Stimulated activated CD4-positive, alpha-beta T cell treated with anti-CD3 and anti-CD28 coated beads, Interleukin-15, amount 100 ng/mL, for 24 hours (primary cell): ENCODE measurements at regions not wholly inside any gene's neighbourhood (a gene's known extent, or its start where the extent isn't known, plus 50 kb on each side); places are given as distances from the start of the nearest gene placed in this dataset.

ENCODE experiments used
- DNase-seq: peaks from one replicate; pipeline ENCODE4 v3.0.0-alpha.2; 2020

DNA sequence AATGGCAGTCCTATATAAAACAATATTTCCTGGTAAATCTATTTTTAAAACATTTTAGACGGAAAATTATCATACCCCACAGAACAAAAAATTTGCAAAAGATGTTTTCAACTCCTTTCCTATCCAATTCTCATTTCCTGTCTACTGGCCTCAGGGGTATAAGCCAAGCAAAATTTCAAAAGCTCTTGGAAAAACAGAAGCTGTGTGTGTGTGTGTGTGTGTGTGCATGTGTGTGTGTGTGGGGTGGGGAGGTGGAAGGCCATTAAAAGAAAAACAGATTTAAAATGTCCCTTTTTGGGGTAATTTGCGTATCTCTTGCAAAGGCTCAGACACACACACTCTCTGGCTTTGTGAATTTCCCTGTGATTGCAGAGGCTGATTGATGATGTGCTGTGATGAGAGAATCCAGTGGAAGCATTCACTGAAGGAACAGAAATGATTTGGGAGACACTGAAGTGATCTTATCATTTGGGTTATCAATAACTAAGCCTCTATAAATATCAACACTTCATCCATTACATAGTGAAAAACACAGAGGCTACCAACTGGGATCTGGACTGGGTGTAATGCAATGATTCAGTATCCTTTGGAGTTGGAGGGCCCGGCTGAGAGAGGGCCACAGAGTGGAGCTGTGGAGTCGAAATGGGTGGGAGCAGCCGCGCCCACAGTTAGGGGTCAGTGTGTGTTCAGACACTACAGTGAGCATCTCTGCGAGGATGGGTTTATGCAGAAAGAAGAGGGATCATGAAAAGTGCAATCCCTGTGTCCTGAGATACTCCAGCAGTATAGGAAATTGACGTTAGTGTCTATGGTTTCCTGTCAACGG, 106.8 kb upstream of the PREP start:
- DNase-seq, result no peak

DNA sequence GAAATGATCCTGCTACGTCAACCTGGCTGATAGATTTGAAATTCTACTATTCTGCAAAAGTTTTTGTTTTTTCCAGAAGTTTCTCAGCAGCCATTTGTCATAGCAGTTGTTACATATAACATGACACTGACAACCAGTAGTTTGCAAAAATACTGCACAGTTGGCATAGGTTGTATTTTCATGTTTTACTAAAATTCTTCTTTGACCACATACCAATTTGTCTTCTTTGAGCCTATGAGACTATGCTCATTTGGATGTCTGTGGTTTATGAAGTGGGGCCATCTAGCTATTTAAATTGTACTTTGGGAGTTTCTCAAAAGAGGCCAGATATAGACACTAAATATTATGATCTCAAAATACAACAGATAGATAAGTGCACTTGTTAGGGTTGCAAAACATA, 104.9 kb upstream of the PREP start:
- DNase-seq, result no peak

DNA sequence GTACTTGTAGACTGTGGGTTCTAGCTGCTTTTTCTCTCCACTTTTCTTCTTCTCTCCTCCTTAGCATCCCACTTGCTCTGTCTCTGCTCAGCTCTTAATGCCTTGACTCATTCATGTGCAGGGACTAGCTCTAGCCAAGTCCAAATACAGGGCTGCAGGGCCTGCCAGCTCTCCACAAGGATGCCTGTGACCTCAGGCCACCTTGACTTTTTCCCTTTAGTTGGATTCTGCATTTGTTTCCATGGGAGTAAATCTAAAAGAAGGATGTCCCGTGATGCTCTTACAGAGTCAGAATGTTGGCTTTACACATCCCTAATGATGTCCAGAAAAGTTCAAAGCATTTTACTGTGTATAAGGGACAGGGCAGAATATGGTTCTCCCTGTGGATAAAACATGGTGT, 101.8 kb upstream of the PREP start:
- no peak for DNase-seq

DNA sequence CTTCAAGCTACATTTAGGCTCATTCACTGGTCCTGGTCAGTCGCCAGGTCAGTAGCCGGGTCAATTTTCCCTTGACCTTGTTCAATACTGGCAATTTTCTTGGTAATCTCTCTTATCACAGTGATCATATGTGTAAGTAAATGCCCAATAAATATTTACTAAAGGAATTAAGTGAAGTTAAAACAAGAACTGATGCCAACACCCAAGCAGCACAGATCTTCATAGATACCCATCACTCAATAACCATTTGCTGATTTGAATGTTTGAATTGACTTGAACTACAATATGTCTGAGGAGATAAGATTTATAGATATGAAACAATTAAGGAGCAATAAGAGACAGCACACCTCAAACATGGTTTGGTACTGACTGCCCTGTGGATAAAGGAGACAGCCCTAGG, 100.8 kb upstream of the PREP start:
- no peak for DNase-seq

DNA sequence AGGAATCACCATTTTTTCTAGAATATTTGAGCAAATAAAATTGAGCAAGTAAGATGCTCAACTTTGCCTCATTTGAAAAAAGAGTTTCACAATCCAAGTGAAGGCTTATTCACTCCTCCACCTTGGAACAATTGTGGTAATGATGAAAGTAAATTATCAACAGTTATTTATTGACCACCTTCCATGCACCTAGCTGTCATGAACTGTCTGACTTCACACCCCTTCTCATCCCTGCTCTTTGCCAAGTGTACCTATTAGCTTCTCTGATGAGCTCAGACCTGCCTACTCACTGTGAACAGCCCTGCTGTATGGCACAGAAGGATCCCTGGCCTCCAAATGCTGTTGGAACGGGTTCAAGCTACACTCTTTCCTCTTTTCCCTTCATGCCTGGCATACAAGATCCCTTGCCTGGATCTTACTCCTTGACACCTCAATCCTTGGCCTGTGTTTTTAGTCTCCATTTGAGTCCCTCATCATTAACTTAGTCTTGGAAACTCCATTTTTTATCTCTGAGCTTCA, 99.0 kb upstream of the PREP start:
- DNase-seq, result no peak

DNA sequence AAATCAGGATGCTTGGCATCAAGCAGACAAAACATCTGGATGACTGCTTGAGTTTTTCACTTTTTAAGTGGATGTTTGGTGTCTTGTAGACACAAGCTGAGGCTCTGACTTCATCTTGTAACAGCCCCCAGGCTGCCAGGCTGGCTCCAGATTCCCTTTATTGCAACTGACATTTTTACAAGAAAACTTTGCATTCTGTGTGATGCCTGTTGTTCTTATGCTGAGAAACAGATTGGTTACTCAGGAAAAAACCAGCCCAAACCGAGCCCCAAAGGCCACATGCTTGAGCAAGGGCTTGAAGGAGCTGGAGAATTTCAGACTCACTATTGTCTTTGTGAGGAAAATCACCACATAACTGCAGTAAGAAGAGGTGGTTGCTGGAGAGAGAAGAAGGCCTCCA, 98.4 kb upstream of the PREP start:
- DNase-seq, result no peak

DNA sequence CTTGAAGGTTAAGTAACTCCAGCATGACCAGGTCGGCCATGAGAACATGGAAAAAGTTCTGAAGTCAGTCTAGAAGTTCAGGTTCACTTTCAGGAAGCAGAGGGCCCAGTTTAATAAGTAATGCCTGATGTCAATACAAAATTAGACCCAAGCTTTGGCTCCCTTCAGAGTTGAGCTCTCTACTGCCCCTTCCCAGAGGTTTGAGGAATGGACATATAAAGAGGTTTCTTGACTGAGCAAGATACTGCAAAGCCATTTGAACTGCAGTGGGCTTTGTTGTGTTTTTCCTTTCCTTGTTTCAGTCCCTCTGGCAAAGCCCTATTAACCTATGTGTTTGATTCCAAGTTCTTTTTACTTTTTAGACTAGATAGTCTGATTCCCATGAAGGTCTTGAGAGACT, 97.8 kb upstream of the PREP start:
- no peak for DNase-seq

DNA sequence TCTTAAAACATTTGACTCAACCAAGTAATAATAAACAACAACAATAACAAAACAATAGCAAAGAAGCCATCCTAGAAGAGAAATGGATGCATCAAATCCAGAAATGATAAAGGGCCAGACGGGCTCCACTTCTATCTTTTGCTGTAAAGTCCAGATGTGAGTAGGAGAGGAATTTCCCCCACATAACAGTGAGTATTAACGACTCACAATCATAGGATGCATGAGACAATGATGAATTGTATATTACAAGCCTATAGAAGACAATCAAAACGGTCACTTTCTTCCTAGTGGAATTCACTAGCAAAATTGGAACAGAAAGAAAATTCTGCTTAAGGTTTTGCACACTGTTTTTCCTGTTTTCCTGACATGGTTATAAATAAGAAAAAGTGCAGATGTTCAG, 97.0 kb upstream of the PREP start:
- DNase-seq, result no peak

DNA sequence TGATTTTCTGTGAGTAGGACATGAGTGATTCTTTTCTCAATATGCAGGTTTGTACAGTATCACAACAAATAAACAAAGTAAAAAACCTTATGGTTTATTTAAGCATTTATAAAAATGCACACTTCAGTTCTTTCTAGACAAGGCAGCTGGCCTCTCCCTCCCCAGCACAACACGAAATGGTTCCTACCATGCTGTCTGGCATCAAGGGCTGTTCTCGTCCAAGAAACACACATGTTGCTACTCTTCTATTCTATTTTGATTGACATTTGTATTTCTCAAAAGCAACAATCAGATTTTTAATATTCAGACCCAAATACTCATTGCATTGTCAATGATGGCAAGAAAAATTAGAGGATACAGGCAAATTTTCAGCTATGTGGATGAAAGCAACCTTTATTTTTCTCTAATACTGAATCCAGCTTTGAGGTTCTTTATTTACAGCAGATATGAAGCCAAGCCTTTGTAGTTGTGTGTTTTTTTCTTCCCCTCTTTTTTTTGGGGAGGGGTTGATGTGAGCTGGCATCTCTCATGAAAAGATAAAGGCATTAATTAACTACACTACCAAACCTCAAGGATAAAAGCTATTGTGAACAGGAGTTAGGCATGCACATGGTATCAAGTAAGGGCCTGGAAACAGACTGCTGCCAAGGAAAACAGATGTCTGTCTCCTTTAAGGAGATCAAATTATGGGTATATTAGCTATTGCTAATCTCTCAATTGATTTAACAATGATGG, 96.4 kb upstream of the PREP start:
- DNase-seq, result no peak

DNA sequence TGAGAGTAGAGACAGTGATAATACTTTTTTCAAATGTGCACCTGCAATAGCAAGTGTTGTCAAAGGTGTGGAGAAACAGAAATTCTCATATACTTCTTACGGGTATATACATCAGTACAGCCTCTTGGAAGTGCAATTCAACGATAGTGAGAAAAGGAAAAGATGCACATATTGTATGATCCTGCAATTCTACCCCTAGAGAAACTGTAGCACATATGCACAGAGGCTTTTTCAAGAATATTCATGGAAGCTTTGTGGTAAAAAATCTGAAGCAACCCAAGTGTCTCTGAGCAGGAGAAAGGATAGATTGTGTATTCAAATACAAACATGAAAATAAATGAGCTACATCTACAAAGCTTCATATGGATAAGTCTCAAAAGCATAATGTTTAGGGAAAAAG, 94.7 kb upstream of the PREP start:
- DNase-seq, result no peak

DNA sequence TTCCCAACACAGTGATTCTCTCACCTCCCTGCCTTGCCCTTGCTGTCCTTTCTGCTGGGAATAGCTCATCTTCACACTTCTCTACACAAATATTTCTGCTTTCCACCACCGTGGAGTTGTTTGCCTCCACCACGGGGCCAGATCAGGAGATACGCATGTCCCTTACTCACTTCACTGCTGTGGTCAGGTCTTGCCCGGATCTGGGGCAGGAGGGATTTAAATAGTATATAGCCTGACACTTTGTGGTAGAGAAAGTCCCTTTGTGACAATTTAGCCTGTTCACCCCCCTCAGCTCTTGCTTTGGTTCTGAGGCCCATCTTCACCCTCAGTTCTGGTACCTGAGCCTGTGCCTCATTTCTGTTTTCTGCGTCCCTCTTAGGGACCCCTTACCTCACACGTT, 92.6 kb upstream of the PREP start:
- no peak for DNase-seq

DNA sequence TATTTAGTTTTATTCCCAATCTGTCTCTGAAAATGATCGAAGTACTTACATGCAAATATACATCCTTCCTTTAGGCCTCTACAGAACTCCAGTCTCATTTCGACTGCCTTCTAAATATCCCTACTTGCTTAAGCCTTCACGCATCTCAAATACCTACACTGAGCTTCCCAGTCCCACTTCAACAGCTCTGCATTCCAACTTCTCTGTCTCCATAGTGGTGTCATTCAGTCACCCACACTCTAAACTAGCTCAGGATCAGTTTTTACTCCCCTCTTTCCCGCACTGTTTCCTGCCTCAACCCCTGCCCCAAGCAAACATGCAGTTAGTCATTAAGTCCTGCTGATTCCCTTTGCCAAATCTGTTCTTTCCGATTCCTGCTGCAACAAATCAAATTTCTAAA, 91.8 kb upstream of the PREP start:
- no peak for DNase-seq

DNA sequence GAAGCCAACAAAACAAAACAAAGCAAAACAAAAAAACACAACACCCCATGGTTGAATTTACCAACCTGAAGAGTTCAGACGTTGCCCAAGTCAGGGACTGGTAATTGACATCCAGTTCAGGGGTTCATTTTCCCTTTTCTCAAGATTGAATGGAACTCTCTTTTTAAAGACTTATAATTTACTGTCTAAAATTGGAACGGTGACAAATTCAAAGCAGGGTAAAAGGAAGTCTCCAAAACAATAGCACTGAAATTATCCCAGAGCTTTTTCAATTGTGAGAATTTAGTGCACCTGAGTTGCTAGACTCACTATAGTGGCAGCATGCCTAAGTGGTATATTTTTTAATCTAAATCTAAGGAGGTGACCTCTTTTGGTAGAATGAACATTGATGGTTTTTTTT, 90.9 kb upstream of the PREP start:
- no peak for DNase-seq

DNA sequence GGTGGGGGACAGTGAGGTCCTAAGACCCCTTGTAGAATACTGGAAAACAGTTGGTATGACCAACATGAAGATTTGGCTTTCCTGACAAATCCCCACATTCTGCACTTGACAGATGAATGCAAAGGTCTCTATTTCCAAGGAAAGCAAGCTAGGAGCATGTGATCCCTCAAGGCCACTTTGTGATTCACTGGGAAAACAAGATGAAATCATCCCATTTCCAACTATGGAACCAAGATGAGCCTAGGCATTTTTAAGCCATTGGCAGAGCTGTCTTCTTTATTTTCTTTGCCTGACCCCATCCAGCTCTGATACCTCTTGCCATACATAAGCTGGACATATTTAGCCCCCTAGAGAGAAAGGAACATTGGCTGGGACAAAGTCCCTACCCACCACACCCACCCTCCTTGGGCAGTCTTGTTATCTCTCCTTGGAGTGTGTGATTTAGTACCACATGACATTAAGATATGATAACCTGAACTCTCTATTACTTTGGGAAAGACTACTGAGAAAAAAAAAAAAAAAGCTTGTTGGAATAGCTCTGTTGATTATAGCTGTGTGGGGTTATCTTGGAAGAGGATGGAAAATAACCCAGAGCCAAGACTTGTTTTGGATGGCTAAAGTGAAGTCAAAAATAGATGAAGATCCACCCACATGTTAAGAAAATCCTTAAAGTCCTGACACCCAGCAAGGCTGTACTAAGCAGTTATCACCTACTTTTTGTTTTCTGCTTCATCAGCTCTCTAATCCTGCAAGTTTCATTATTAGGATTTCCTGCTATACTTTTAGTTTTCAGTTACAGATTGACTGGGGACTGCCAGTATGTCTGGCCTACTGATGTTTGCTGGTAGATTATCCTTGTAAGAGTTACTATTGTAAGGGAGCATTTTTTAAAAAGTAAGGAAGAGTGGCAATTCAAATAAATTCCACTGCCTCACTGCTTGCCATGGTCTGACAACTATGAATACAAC, 90.1 kb upstream of the PREP start:
- DNase-seq, result no peak

DNA sequence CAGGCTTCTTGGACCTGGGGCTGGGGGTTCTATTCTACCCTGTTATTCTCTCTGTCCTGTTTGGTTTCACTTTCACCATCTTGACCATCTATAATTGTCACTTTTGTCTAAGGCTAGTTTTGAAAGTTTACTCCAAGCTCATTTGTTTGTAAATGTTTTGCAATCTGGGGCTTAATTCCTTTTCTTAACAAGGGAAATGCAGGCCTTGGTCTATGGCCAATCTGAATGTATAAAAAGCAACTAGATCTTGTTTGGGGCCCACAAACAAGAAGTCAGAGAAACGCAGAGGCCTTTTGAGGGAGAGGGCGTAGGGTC, 86.3 kb upstream of the PREP start:
- DNase-seq, result no peak

DNA sequence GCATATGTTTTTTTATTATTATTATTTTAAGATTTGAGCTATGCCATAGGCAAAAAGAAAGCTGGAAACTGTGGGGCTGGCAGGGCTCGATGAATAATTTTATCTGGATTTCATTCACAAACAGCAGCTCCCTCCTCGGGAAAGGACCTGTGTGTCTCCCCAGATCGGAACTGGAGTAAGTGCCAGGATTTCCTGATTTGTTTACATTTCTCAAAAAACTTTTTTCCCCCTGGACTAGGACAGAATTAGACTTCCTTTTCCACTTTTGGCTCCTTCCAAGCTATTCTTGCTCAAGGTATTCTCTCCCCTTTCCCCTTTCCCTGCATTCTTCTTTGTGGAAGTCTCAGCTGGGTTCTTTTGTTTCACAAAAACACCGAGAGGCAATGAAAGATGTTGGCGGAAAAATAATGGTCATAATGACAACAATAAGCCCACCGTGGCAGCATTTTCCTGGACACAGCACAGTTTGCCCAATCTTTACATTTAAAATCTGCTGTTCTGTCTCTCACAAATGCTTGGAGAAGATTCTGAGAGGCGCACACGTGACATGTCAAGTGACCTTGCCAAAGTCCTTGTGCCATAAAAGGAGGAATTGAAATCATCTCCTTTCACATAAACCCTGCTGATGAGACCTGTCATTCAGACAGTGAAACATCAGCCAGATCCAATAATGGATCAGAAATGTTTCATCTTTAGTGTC, 85.8 kb upstream of the PREP start:
- no peak for DNase-seq

DNA sequence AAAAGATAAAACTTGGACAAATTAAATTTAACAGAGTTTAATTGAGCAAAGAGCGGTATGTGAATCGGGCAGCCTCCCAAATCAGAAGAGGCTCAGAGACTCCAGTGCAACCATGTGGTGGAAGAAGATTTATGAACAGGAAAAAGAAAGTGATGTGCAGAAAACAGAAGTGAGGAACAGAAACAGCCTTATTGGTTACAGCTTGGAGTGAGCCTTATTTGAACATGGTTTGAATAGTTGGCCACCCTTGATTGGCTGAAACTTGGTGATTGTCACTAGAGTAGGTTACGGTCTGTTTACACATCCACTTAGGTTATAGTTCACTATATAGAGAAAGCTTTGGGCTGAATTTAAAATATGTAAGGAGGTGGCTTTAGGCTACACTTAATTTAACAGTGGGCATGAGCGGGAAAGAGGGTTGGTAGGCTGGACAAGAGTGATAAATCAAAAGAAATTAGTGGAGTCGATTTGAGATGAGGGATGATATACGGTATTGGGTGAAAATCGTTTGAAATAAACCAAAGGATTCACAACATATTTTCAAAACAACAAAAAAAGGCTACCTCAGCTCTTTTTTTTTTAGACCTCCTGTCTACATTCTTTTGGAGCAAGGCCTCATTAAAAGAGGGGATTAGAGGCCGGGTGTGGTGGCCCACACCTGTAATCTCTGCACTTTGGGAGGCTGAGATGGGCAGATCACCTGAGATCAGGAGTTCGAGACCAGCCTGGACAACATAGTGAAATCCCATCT, 84.3 kb upstream of the PREP start:
- DNase-seq, result no peak

DNA sequence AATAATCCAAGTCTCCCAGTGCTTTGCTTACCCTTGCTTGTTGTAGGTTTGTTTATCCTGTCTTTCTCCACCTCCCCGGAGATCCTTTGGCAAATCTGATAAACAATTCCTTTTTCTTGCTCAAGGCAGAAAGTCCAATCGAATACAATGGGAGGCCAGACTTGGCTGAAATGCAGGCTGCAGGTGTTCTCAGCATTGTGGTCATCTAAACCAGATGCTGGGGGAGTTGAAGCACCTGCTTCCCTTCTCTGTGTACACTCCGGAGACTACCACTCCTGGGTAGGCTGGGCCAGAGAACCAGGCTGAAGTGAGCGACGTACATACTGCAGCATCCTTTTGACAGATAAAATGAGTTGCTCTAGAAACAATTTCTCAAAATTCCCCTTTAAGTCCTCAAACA, 82.6 kb upstream of the PREP start:
- DNase-seq, result no peak

DNA sequence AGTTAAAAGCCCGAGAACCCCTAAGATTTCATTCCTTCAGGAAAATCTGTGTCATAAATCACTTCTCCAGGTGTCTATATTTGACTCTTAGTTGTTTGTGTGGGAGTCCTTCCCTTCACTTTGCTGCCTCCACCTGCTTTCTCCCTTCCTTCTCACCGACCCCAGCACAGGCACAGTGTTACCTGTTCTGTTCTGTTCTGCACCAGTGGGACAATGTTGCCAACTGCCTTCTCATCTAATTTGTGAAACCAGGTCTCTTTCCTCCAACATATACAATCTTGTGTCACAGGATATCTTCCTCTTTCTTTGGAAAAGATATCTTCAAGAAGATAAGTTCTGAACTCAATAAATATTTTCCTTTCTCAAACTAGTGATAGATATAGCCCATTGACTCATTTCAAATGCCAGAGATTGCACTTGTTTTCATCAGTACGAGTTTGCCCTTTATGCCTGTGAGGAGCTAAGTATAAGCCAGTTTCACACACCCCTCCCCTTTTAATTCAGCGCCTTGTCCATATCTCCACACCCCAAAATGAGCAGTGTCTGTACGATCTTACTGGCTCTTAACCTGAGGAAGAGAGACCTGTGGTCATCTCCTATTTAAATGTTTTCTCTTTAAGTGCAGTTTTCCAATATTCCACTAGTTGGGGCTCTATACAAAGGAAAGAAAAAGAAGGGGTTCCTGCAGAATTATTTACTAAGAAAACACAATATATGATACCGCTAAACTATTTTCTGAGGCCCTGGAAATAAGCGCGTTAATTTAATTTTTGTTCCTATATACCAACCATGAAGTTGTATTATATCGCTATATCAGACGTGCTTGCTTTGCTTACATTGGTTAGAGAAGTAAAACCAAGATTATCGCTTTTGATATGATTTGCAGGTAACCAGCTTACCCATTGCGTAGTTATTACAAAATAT, 81.6 kb upstream of the PREP start:
- DNase-seq, result no peak

DNA sequence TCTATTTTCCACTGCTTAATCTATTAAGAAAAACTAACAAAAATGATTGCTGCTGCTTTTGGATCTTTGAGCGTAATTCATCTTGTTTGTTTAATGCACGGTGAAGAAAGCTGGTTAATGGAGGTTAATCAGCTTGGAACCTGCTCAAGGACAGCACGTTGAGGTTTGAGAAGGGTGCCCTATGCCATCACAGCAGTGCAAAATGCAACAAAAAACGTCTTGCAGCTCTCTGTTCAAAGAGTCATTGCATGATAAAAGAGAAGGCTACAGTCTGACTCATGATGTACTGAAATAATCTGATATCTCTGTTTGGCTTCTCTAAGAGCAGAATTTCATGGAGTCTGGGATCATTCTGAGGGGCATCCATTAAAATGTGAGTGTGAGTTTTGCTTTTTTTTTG, 80.6 kb upstream of the PREP start:
- DNase-seq, result no peak

DNA sequence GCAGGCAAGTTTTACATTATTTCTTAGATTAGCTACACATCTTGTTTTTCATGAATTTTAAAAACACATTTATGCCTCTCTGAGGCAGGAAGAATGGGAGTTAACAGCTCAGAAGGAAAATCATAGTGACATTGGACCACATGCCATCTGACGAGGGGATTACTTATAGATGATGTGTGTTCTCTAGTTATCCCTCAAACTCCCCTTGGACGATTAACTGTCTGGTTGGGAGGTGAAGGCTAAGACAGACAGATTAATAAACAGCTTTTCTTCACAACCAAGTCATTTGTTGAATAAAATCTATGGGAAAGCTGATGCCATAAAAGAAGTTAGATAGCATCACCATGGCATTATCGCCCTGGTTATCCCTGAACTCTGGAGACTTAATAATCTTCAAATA, 80.0 kb upstream of the PREP start:
- DNase-seq, result no peak
